HG02973 (cell line): ENCODE measurements at regions not wholly inside any gene's neighbourhood (a gene's known extent, or its start where the extent isn't known, plus 50 kb on each side); places are given as distances from the start of the nearest gene placed in this dataset.

ENCODE experiments used
- ATAC-seq: cut with Tn5 transposase; IDR thresholded peaks from one replicate; pipeline ENCODE4 v1.9.1; 2021; ENCODE audit warnings: moderate library complexity; ENCODE audit not compliant: unreplicated experiment

DNA sequence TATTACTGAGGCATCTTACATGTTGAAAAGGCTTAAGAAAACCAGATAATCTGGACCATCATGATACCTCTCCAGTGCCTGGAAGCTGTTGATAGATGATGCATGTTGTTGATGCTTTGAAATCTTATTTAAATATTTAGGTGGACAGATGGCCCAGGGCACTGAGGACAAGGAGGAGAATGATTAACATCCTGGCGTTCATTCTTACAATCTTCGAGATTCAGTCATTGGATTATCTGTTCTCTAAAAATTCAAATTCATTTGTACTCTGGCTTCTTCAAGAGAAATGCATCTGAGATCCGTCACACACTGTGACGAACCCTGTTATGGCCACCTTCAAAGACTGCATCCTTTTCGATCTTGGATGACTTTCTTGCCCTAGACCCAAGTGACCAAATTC is 121.3 kb upstream of the IGF1 start:
- ATAC-seq, result no peak

DNA sequence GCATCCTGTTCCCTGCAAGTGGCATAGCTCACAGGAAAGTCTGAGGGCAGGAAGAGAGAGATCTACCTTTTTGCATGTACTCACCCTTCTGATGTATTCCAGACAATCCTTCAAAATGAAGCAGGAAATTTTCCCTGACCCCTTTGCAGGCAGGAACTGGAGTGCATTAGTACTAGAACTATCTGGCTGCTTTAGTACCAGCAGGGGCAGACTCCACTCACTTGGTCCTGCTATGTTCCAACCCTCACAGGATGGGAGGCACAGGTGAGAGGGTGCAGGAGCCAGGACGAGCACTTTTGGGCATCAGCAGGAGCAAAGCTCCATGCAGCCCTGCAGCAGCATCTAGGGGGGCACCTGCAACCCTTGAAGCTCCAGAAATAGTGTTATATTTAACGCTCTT is 116.3 kb upstream of the IGF1 start:
- no peak for ATAC-seq

DNA sequence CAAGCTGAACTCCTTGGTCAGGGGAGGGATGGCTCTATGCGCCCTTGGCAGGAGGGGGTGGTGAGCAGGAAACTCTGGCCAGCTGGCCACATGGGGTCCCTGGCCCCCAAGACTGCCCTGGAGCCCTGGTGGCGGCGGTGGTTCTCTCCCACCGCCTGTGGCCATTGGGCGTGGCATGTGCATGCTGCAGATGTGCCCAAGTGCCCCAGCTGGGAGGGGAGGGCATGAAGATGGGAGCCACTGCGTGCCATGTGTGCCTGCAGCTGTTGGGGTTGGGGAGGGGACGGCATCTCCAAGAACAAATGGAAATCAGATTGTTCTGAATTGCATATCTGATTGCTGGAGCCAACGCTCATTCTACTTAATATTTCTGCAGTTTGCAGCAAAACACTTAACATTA is 115.7 kb upstream of the IGF1 start:
- no peak for ATAC-seq

DNA sequence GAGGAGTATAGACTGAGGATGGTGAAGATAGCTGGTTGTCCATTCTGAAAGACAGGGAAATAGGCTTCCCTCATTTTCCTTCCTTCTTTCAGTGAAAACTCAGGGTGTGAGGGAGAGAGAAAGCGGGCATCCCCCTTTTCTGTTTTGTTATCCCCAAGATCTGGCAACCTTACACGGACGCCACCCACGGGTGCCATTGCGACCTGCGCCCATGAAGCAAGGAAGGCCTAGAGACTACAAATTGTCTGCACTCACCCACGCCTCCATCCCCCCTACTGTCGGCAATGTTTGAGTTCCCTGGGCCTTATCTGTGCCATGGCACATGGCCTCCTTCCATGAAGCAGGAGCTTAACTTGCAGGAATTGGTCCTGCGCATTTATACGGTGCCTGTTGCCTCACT is 115.0 kb upstream of the IGF1 start:
- no peak for ATAC-seq

DNA sequence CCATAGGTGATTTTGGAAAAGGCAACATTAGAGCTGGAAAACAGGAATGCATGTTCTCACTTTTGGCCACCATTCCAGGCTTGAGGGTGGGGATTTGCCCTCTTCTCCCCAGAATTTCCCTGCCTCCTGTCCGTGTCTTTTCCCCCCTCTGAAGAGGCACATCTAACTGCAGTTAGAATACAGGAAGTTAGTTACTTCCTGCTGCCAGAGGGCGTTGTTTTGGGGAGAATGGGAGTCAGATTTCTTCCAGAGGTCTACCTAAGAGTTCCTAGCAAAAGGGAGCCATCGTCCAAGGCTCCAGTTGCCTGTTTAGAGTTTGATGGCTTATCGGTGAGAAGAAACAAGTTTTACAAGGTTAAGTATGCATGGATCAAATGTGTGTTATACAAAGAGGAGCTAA is 112.8 kb upstream of the IGF1 start:
- no peak for ATAC-seq

DNA sequence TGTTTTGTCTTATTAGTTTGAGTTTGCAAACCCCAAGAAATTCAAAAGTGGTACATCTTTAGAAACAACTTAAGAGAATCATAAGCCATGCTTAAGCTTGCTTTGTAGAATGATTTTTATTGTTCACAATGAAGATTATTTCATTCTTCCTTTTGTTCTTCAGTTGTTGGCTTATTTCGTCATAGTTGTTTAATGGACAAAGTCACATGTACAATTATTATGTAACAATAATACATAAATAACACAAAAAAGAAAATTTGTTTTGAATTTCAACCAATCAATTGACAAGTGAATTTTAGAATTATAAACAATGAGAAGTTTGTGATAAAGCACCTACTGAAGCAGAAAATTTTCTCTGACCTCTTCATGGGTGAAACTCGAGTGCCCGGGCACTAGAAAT is 111.8 kb upstream of the IGF1 start:
- ATAC-seq, result no peak

DNA sequence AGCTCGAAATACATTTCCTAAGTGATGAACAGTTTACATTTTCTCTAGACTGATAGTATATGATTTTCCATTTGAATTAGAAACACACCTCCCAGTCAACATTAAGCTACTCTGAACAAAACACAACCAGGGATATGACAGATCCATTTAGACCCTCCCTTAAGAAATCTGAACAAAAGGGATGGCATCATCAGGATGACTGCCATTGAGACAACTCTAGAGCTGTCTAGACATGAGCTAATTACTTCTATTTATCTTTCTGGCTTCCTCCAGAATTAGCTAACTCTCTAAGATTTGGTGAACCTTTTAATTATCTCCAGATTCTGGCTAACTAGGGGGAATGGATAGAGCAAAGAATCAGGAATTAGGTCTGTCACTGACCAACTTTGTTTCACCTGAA is 92.9 kb upstream of the IGF1 start:
- ATAC-seq, result no peak

DNA sequence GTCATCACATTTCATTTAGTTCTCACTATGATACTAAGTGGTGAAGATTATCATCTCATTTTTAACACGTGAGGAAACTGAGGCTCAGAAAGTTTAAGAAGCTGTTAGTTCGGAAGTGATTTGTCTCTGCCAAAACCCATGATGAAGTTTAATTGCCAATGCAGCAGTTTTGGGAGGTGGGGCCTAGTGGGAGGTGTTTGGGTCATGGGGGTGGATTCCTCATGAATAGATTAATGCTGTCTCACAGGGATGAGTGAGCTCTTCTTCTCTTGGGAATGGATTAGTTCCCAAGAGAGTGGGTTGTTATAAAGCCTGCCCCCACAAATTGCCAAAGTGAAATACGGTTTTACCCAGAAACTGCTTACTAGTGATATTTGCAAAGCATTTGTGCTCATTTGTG is 91.5 kb upstream of the IGF1 start:
- ATAC-seq, result no peak

DNA sequence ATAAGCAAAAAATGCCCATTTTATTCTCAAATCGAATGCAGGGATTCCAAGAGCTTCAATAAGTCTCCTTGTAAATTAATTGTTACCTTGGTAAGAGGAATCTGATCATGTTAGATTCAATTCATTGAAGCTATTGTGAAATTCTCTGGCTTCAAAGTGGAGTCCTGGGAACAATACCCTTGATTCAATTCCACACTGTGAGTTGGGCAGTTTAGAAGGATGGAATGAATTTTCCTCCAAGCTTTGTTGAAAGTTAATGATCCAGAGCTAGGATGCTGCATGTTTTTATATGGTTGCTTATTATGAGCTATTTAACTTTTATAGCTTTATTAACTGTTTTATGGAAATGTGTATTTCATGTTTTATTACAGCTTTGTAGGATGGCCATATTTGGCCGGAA is 89.9 kb upstream of the IGF1 start:
- ATAC-seq, result no peak

DNA sequence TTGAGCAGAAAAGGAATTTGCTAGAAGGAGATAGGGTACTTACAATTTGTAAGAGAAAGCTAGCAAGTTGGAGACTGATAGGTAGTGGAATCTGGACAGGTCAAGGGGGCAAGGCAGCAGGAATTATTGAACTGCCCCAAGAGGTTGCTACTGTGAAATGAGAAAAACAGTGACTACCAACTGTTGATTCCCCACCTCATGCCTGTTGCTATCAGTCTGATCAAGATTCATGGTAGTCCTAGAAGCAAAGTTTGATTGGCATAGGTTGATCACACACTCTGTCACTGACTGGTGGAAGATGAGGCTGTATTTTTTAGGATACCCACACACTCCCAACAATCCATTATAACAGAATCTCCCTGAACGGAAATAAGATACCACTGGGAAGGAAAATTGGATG is 89.4 kb upstream of the IGF1 start:
- ATAC-seq, result no peak

DNA sequence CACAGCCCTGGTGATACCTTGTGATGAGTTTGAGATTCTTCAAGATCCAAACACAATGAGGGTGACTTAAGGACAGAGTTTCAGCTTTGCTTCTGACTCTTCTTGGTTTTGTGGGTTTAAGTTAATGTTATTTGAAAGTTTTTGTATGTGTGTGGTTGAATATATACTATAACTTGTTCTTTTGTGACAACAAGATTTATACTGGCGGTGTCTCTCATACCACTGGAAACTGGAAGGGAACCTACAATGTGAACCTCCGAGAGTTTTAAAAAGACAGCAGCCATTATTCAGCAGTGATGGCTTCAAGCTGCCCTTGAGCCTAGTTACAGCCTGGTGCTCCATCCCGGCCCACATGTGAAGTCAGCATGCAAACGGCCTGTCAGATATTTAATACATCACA is 87.9 kb upstream of the IGF1 start:
- ATAC-seq, result no peak

DNA sequence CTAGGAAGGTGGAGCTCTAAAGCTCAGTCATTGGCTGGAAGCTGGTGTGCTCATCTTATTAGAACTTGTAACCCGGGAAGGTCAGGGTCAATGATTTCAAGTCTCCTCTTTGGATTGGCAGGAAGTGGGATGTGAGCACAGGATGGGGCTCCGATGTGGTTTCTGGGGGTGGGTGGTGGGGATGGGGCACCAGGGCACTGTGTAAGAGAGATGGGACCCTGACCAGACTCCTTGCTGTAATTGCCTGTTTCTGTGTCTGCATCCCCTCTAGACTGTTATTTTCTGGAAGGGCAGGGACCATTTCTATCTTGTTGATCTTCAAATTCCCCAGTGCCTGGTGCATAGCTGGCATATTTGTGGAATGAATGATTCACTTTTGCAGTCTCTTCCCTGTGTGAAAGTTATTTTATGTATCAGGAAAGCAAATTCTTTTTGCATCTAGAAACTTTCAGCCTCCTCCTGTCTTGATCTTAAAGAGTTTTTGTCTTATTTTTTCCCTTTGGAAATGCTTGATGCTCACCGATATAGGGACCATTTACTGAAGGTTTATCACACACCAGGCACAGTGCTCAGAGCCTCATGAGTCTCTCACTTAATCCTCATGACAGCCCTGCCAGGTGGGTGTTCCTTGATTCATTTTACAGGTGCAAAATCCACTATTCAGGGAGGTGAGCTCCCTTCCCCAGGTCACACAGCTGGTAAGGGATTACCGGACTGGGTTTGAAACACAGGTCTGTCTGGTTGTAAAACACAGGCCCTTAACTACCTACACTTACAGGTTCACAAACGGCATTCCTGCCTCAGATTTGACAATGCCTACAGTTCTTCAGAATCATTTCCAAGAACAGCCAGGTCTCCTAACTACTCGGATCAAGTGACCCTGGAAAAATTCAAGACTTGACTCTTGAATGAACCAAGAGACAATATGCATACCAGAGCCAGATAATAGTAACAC is 86.9 kb upstream of the IGF1 start:
- ATAC-seq, result no peak

DNA sequence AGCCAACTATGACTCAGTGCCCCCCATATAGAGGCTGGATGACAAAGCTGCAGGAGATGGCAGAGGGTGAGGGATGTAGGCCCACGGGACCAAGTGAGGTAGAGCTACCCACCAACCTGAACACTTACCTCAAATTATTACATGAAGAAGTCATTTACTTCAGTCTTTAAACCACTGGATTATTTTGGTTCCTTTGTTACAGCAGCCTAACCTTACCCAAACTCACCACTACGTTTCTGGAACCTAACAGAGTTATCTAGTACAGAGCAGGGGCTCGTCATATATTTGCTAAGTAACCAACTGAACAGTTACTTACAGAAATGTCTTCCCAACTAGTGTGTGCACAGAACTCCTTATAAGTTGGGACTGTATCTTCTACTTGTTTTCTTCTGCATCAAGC is 85.2 kb upstream of the IGF1 start:
- no peak for ATAC-seq

DNA sequence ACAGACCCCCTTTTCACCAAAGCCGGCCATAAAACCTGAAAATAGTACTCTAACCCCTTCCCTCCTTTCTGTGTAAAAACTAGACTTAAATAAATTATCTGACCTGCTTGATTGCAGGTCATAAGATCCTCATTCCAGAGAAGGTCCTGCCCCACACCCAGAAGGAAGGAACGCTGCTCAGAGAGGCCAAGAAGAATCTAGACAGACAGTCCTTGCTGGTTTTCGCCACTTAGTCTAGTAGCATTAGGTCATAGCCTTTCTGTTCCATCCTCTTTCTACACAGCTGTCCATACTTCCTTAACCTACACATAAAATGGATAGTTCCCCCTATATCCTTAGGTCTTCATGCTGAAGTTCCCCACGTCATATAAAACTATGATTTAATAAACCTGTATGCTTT is 83.7 kb upstream of the IGF1 start:
- no peak for ATAC-seq

DNA sequence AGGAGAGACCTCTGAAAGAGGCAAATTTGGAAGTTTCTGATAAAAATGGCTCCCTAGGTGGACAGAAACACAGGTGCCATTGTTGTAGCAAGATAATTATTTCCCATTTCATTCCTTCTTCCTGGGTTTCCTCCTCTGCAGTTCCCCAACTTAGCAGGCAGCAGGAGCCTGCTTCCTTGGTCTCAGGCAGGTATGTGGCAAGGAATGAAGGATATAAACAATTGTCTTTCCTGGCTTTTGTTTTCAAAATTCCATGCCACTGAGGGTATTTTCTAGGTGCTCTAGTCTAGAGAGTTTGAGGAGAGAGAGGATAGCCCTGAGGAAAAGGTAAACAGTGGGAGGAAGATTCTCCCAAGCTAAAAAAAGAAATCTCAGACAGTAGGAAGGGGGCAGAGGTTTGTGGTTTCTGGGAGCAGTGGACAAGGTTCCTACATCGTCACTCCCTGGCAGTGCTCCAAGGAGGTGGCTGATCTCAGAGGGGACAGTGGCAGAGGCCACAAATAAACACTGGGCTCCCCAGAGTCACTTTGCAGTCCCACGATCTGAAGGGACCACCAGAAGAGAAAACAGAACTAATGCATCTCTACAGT is 82.6 kb upstream of the IGF1 start:
- ATAC-seq, result no peak

DNA sequence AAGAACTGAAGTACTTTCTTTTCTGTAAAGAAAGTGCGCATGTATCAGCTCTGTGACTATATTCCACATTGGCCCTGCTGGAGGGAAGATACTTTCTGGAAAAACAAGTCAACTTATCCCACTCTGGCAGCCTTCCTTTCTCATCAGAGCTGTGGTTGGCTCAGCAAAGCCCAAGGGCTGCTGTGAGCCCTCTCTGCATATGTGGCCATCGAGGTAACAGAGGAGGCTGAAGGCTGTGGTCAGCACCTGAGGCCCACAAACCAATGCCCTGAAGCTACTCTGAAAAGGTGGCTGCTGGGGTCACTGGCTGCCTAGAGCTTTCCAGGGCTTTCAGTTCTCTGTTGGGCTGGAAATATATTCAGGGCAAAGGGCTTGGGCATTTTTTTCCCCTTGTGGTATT is 70.8 kb upstream of the IGF1 start:
- no peak for ATAC-seq

DNA sequence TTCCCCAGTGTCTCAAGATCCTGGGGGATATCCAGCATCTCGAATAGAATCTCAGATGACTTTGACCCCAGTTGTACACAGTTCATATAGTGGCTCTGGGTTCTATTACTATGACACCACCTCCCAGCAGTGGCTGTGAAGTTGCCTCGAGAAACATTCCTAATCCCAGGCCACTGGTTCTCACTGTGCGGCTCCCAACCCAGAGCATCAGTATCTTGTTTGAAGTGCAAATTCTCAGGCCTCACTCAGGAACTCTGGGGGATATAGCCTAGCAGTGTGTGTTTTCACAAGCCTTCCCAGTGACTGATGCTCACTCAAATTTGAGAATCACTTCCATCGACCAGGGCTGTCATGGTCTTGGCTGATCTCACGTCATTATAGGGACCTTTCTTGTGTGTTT is 69.3 kb upstream of the IGF1 start:
- no peak for ATAC-seq

DNA sequence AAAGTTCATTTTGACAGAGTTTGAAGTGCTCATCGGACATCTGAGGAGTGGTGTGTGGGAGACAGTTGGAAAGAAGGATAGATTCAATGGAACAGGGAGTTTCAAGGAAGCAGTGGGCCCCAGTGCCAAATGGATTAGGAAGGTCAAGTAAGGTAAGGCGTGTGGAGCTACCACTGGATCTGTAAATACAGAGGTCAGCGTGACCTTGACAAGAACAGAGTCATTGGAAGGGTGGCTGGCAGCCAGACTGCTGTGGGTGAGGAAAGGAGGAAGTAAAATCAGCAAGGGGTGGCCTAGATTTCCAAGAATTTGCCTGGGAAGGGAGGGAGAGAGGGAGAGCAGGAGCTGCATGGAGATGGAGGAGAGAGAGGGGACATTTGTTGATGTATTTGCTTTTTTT is 68.2 kb upstream of the IGF1 start:
- ATAC-seq, result no peak

DNA sequence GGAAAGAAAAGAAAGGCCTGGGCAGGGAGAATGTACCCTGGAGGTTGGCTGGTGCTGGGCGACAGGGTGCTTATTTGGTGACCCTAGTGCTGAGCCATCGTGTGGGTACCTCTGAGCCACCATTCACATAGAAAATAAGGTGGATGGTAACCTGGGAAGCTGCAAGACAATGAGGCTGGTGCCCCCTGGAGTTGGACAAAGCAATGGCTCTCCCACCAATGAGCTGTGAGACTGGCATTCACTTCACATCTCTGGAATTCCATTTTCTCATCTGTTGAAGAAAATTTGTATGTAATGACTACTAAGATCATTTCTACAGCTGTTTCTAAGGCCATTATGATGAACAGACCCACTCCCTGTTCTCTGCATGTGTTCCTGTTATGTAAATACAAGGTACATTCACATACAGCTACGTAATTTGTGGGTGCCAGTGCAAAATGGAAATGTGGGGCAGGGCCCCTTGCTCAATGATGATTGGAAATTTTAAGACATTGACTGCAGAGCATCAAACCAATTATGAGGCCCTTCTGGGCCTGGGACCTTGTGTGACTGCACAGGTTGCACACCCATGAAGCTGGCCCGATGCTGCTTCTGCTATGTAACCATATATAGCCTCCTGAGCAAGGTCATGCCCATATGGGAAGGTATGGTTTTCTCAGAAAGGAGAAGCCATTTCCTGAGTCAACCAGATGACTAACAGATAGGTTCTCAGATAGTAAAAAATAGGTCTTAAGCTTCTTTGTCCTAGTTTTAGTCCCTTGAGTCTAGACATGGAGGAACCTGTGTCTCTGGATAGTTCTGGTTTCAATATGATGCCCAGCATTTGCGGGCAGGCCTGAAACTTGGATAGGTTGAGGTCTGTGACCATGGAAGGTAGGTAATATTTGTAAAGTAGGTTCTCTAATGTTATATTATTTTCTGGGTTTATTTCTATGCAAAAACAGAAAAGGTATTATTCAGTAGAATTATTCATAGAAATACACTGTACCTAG is 63.4 kb upstream of the IGF1 start:
- no peak for ATAC-seq

DNA sequence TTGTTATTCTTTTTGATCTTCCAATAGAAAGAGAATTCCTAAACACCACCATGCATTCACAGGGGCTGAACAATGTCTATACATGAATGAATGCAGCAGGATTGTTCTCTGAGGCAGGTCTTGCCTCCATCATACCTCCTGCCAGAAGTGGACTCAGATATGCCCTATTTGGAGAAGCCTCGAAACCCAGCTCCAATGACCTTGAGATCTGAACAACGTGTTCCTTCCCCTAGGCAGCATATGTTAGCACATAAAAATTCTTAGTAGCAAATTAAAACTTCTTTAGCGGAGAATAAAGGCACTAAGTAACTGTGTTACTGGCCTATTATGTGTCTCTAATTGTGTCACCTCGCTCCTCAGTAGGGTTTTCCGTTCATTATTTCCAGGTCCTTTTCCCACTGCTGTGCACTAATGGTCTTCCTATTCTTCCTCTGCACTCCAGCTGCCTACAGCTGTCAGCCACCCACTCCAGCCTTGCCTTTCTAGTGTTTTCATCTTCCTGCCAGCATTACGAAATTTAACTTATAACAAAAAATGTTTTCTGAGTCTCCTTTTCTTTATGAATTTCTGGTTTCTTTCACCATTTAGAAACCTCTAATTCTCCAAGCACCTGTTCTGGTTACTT is 62.6 kb upstream of the IGF1 start:
- ATAC-seq, result no peak

DNA sequence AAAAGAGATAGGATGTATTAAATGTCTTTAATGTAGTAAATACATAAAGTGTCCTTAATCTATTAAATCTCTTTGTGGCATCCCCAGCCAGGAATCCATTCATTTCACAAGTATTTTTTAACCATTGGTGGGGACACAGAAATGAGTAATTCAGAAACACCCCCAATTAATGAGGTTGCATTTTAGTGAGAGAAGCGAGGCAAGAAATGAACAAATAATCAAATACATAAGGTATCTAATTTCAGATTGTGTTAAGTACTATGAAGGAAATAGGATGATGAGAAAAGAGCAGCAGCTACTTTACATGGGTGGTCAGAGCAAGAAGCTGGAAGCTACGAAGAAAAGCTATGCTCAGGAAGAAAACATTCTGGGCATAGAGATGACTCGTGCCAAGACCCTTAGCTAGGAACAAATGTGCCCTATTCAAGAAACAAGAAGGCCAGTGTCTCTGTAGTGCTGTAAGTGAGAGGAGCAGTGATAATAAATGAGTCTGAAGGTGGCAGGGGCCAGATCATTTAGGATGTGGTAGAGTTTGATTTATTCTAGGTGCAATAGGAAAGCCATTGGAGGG is 60.5 kb upstream of the IGF1 start:
- ATAC-seq, result no peak
